Lung microvascular endothelial cell (primary cell): ENCODE measurements at regions not wholly inside any gene's neighbourhood (a gene's known extent, or its start where the extent isn't known, plus 50 kb on each side); places are given as distances from the start of the nearest gene placed in this dataset.

Source experiments
- DNase-seq, 2 donors: peaks; one replicate each; pipeline versions ENCODE4 v3.0.0 to v3.0.0-alpha.2; 2010; ENCODE audit warnings: low read depth in 2 of 2

DNA sequence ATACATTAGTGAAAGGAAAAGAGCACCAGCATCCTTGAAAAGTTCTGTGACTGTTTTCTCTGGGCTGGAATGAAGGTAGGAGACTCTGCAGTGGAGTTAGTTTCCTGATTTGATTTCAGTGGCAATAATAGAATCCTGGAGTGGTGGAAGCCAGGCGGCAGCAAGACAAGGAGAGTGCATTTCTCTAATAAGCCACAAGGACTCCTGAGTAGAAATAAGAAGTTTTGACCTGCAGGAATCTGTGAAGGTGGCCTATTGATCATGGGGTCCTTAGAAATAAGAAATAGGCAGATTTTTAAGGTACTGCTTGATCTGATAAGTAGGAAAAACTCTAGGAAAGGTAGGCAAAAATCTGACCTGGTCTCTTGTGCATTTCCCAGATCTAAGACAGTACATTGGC, 68.4 kb upstream of the ELOVL5 start:
- DNase-seq = no peak

- peak in 1 of 2 donors; percentile 58 for DNase-seq
Observed at GRCh38 chr6:53413326-53413725, 64.6 kb upstream of the ELOVL5 start.

DNA sequence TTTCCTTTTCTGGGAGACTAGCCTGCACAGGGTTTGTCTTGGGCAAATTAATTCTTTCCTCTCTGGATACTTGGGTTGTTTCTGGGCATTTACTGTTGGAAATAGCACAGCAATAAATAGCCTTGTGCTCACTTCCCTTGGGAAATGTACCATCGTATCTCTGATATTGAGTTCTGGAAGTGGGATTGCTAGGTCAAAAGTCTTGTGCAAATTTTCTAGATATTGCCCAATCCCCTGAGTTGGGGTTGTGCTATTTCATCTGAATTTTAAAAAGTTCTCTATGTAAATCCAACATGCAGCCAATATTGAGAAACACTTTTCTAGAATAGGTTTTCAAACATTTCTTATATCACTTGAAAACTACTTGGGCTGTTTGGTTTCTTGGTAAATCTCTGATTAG, 64.0 kb upstream of the ELOVL5 start:
- DNase-seq = no peak

- DNase-seq = peak in 1 of 2 donors; percentile 52
Observed at GRCh38 chr6:53412021-53412715, 63.4 kb upstream of the ELOVL5 start.

DNA sequence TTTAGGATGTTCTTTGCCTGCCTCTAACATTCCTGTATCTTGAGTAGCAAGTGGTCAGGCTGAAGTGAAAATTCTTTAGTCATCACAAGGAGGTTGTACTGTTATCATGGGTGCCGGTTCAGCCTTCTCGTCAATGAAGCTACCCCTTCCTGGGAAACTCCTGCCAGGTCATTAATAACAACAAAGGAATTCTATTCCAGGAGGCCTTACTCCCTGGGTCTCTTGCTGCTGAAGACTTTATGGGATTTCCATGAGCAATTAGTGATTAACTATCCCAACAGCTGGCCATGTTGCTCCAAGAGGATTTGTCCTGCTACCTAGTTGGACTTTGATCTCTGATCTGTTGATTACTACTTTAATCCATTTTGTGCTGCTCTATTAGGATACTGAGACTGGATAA, 62.7 kb upstream of the ELOVL5 start:
- DNase-seq = no peak

DNA sequence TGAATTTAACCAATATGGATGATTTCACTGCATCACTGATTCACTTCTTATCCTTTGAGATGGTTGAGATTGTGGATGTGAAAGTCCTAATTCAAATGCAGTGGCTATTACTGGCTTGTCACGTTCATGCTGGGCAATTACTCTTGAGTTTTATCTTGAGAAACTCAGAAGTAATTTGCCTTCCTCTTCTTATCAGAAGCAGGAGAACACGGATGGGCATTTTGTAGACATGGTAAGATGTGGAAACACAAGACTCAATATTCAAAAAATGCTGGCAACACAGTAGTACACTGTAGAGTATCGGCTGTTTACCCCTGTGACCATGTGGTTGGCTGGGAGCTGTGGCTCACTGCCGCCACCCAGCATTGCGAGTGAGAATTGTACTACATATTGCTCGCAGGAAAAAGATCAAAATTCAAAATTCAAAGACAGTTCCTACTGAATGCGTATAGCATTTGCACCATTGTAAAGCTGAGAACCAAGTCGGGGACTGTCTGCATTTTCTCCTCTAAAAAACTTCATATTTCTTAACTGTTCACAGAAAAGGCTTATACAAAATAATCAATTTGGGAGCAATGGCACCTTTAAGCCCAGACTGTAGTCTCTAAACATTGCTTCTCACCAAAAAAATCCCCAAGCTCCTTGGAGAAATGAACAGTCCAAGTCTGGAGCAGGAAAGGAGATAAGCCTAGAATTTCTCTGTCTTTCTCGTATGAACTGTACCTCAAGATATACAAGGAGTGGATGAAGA, 61.9 kb upstream of the ELOVL5 start:
- peak; percentile 57 to 70 for DNase-seq

DNA sequence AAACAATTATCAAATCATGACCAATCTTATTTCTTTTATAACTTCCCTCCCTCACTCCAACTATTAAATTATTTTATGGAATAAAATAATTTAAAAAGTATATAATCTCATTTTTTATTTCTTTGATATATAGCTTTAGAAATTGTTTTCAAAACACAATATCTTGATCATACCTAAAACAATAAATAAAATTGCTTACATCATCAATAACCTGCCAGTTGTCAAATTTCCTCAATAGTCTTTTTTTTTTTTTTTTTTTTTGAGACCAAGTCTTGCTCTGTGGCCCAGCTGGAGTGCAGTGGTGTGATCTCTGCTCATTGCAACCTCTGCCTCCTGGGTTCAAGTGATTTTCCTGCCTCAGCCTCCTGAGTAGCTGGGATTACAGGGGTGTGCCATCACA, 60.1 kb upstream of the ELOVL5 start:
- no peak for DNase-seq

- DNase-seq = no peak
Observed at GRCh38 chr6:53399027-53399344, 50.2 kb upstream of the ELOVL5 start.

DNA sequence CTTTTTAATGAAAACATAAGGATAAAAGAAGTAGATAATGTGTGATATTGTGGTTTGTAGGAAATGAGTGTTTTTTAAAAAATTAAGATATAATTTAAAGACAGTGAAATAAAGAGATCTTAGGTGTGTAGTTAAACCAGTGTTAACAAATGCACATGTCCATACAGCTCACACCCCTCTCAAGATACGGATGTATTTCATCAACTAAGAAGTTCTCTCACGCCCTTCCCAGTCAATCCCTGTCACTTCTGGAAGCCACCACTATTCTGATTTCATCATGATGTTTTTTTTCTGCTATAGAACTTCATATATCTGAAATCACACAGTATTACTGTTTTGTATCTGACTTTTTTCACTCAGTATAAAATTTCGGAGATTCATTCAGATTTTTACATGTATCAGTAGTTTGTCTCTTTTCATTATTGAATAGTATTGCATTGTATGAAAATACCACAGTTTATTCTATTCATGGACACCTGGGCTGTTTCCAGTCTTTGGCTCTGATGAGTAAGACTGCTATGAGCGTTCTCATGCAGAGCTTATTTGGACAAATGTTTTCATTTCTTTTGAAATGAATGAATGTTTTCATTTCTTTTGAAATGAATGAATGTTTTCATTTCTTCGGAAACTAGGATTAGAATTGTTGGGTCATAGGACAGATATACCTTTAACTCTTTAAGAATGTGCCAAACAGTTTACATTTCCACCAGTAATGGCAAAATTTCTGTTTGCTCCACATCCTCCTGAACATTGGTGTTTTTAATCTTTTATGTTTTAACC, 49.7 kb upstream of the ELOVL5 start:
- DNase-seq = no peak
